Left lung (tissue), 4 donors: ENCODE measurements at regions not wholly inside any gene's neighbourhood (a gene's known extent, or its start where the extent isn't known, plus 50 kb on each side); places are given as distances from the start of the nearest gene placed in this dataset.

Experiments
- ATAC-seq: fragments of 200-7000 bp; cut with Tn5 transposase; one replicate; pipeline ENCODE4 v1.9.1; 2020; ENCODE audit warnings: moderate library complexity
- DNase-seq, 4 donors: peaks; one replicate each; pipeline ENCODE4 v3.0.0-alpha.2; 2013 to 2020
- H3K27ac ChIP-seq, 2 donors: fragments of 200-600 bp; sonication (generic) in 1 of 2; one replicate each; pipeline versions ENCODE4 v1.5.0 to v1.8.0; 2020 to 2021
- H3K27me3 ChIP-seq, 2 donors: fragments of 200-600 bp; sonication (generic) in 1 of 2; one replicate each; pipeline versions ENCODE4 v1.5.0 to v1.8.0; 2020 to 2021
- H3K36me3 ChIP-seq, 2 donors: fragments of 200-600 bp; sonication (generic) in 1 of 2; one replicate each; pipeline versions ENCODE4 v1.5.0 to v1.8.0; 2020 to 2021
- H3K4me1 ChIP-seq, 2 donors: fragments of 200-600 bp; one replicate each; pipeline ENCODE4 v1.8.0; 2021
- H3K4me3 ChIP-seq, 2 donors: fragments of 200-600 bp; sonication (generic) in 1 of 2; one replicate each; pipeline versions ENCODE4 v1.5.0 to v1.8.0; 2020 to 2021; ENCODE audit warnings: mild to moderate bottlenecking in 1 of 2
- H3K9me3 ChIP-seq, 2 donors: fragments of 200-600 bp; sonication (generic) in 1 of 2; one replicate each; pipeline versions ENCODE4 v1.5.0 to v1.8.0; 2020 to 2021
- intact Hi-C, 2 donors: fragments of 100-400 bp; cut with DNase I; formaldehyde crosslinking; loops; one replicate each; pipeline versions ENCODE4 v1.11.2 to v1.14.2; 2022
- TF ChIP-seq, protein P1 (sequence below), 2 donors: fragments of 200-600 bp; sonication (generic) in 1 of 2; IDR thresholded peaks; one replicate each; pipeline versions ENCODE4 v1.5.0 to v1.8.0; 2021; ENCODE audit warnings: antibody characterized with exemption in 2 of 2
- donor health status: DM: no; HTN: yes; CAD: no.
- donor health status: DM: no; HTN: no; CAD: no.

DNA sequence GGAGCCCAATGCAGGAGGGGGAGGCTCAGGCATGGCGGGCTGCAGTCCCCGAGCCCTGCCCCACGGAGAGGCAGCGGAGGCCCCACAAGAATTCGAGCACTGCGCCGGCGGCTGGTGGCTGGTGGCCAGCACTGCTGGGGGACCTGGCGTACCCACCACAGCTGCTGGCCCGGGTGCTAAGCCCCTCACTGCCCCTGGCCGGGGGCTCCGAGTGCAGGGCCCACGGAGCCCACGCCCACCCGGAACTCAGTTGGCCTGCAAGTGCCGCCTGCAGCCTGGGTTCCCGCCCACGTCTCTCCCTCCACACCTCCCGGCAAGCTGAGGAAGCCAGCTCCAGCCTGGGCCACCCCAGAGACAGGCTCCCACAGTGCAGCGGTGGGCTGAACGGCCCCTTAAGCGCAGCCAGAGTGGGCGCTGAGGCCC, 780.3 kb downstream of the DTWD2 start:
- TF ChIP-seq, protein P1, sequence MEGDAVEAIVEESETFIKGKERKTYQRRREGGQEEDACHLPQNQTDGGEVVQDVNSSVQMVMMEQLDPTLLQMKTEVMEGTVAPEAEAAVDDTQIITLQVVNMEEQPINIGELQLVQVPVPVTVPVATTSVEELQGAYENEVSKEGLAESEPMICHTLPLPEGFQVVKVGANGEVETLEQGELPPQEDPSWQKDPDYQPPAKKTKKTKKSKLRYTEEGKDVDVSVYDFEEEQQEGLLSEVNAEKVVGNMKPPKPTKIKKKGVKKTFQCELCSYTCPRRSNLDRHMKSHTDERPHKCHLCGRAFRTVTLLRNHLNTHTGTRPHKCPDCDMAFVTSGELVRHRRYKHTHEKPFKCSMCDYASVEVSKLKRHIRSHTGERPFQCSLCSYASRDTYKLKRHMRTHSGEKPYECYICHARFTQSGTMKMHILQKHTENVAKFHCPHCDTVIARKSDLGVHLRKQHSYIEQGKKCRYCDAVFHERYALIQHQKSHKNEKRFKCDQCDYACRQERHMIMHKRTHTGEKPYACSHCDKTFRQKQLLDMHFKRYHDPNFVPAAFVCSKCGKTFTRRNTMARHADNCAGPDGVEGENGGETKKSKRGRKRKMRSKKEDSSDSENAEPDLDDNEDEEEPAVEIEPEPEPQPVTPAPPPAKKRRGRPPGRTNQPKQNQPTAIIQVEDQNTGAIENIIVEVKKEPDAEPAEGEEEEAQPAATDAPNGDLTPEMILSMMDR (IDR thresholded peaks at IDR 0.05): no peak
- H3K4me3 ChIP-seq: no peak overlapping the region
- ATAC-seq (no peak), DNase-seq (peak in 1 of 4 donors; percentile 64)
- no peaks in the 10 kb centered on the region for H3K27me3 ChIP-seq
- no peaks in the 10 kb centered on the region for H3K36me3 ChIP-seq
- H3K9me3 ChIP-seq: peaks cover 0 to 43% of the 10 kb centered on the region in 2 donors
- intact Hi-C loops: no loop called here
- H3K4me1 ChIP-seq: no peaks in the 10 kb centered on the region
- no peak overlapping the region for H3K27ac ChIP-seq

DNA sequence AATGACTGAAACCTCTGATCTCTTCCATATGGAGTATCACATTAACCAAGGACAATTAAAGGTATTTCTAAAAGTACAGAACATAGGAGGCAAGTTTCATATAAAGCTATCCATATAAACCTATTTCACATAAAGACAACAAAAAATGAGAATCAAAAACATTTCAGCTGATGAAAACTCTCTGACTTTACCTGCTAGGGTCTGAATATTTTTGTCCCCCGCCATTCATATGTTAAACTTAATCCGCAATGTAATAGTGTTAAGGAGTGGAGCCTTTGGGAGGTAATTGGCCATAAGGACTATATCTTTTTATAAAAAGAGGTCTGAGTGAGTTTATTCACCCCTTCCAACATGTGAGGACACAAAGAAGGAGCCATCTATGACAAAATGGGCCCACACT, 788.5 kb downstream of the DTWD2 start:
- H3K27ac ChIP-seq: no peak overlapping the region
- no peaks in the 10 kb centered on the region for H3K27me3 ChIP-seq
- DNase-seq: no peak
- no peak overlapping the region for H3K4me3 ChIP-seq
- no peak for ATAC-seq
- H3K9me3 ChIP-seq: peaks cover 0 to 3% of the 10 kb centered on the region in 2 donors
- H3K36me3 ChIP-seq: no peaks in the 10 kb centered on the region
- TF ChIP-seq, protein P1 (IDR thresholded peaks at IDR 0.05): no peak
- no peaks in the 10 kb centered on the region for H3K4me1 ChIP-seq
- intact Hi-C loops: no loop called here

DNA sequence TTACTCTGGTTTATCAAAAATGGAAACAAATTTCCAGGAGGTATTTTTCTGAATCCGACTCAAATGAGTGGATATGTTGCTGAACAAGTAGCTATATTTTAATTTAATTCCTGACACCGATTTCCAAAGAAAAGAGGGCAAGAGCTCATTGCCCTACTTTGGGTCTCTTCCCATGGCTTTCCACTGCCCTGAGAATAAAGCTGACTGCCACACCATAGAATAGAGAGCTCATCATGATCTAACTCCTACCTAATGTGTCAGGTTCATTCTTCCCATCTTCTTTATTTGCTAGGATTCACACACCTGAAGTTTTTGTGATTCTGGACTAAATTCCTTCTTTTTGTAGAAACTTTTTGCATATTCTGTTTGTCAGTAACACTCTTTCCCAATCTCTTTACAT, 792.1 kb downstream of the DTWD2 start:
- ATAC-seq (no peak), DNase-seq (no peak)
- Histone ChIP-seq H3K4me3 (no peak overlapping the region), H3K36me3 (no peaks in the 10 kb centered on the region), H3K27me3 (no peaks in the 10 kb centered on the region), H3K9me3 (no peaks in the 10 kb centered on the region), H3K4me1 (no peaks in the 10 kb centered on the region), H3K27ac (no peak overlapping the region)
- TF ChIP-seq, protein P1 (IDR thresholded peaks at IDR 0.05): no peak
- intact Hi-C loops: no loop called here

DNA sequence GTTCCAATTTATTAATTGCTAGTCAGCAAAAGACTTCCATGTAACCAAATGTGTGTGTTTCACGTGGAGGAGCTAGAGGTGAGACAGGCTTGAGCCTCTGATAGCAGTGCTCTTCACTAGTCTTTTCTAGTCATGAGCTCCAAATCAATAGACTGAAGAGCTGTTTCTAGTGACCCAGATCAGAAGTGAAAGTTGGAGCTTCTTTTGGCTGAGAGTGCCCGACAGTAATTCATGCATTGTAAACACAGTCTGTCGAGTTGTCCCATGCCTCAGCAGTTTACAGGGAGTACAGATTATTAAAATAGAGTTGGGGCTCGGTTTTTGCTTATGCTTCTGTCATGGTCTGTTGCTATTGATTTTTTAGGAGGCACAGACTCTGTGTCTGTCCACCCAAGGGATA, 793.1 kb downstream of the DTWD2 start:
- Histone ChIP-seq H3K4me3 (no peak overlapping the region), H3K9me3 (no peaks in the 10 kb centered on the region), H3K36me3 (no peaks in the 10 kb centered on the region), H3K27me3 (no peaks in the 10 kb centered on the region), H3K4me1 (no peaks in the 10 kb centered on the region), H3K27ac (no peak overlapping the region)
- intact Hi-C loops: no loop called here
- DNase-seq (peak in 1 of 4 donors; percentile 11), ATAC-seq (no peak)
- TF ChIP-seq, protein P1 (IDR thresholded peaks at IDR 0.05): no peak

DNA sequence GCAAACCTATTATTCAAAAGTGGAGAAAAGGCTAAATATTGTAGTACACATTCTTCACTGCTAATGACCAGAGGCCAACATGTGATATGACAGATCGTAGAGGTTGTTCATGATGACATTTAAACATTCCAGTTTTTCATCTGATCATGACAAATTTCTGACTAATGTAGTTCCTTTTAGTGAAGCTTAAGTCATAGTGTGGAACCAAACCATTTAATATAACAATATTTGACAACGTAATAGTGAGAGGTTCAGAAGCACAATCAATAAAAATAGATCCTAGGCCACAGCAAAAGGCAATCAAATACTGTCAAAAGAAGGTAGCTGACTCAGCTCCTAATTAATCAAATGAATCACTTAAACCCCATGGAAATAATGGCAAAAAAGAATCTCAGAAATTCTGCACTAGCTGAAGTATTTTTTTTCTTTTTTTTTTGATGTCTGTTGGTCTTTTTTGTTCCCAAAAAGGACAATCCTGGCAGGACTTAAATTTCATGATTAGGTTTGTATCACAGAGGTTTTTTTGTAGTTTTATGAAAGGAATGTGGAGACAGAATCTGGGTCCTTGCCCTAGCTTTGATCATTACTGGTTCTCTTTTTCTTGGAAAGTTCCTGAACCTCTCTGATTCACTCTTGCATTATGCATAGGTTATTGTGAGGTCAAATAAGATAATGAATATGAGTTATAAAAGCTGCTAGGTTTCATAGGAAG, 795.0 kb downstream of the DTWD2 start:
- no peaks in the 10 kb centered on the region for H3K9me3 ChIP-seq
- DNase-seq: no peak
- no peaks in the 10 kb centered on the region for H3K36me3 ChIP-seq
- H3K4me3 ChIP-seq: no peak overlapping the region
- ATAC-seq: no peak
- intact Hi-C loops: no loop called here
- TF ChIP-seq, protein P1 (IDR thresholded peaks at IDR 0.05): no peak
- H3K27me3 ChIP-seq: no peaks in the 10 kb centered on the region
- no peak overlapping the region for H3K27ac ChIP-seq
- H3K4me1 ChIP-seq: no peaks in the 10 kb centered on the region
